ENCODE measurements at regions not wholly inside any gene's neighbourhood (a gene's known extent, or its start where the extent isn't known, plus 50 kb on each side); places are given as distances from the start of the nearest gene placed in this dataset.
A peak's percentile ranks its signal among the peaks of the same experiment; 100 is the strongest.

DNA sequence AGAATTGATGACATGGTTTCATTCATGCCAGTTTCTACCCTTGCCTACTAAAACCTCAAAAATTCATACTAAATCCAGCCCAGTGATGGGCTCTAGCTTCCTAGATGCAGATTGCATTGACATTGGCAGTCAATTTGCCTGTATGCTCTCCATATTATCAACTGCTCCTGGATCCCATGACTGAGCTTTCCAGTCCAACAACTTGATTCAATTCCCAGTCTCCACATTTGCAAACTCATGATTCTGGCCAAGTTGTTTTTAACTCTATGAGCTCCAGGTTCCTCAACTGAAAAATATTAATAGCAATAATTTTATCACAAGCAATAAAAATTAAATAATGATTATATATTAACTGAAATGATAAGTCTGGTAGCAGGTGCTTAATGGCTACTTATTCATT is 51.0 kb upstream of the DSC1 start:
- TF ChIP-seq, protein P1, sequence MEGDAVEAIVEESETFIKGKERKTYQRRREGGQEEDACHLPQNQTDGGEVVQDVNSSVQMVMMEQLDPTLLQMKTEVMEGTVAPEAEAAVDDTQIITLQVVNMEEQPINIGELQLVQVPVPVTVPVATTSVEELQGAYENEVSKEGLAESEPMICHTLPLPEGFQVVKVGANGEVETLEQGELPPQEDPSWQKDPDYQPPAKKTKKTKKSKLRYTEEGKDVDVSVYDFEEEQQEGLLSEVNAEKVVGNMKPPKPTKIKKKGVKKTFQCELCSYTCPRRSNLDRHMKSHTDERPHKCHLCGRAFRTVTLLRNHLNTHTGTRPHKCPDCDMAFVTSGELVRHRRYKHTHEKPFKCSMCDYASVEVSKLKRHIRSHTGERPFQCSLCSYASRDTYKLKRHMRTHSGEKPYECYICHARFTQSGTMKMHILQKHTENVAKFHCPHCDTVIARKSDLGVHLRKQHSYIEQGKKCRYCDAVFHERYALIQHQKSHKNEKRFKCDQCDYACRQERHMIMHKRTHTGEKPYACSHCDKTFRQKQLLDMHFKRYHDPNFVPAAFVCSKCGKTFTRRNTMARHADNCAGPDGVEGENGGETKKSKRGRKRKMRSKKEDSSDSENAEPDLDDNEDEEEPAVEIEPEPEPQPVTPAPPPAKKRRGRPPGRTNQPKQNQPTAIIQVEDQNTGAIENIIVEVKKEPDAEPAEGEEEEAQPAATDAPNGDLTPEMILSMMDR (conservative IDR thresholded peaks at IDR 0.05; ENCODE audit: low read depth, low read length), result no peak

DNA sequence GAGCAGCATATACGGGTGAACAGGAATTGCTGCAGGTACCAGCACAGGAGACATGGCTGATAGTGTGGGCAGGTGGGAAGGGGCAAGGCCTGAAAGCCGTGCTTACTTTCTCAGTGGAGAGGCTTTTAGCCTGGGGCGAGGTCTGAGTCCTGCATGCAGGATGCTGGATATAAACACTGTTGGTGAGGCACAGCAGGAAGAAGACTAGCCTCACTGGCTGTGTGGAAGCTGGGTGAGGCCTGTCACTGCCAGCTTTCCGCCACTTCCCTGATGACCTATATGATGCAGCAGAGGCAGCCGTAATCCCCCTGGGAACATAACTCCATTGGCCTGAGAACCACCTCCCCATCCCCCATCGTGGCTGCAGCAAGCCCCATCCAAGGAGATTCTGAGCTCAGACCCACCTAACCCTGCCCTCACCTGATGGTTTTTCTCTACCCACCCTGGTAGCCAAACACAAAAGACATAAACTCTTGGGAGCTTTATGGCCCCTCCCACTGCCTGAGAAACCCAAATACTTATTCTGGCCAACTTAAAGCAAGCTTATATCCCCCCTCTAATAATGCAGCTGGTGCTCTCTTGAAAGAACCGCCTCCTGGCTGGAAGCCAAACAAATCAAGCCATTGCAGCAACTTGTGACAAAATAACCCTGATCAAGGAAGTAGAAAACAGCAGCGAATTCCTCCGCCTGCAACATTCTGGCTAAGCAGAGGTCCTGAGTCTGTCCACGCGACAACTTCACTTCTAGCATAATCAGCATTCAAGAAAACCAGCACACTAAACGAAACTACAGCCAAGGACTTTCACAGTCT is 54.6 kb upstream of the DSC1 start:
- DNase-seq (ENCODE audit: low read depth), result peak; percentile 96
- TF ChIP-seq, protein P1 (conservative IDR thresholded peaks at IDR 0.05; ENCODE audit: low read depth, low read length), result no peak

More for the DNA sequence above, 51.0 kb upstream of the DSC1 start:
- H3K4me3 ChIP-seq (ENCODE audit: low read length), result no peak overlapping the region
- no peak for DNase-seq (ENCODE audit: low read depth)

DNA sequence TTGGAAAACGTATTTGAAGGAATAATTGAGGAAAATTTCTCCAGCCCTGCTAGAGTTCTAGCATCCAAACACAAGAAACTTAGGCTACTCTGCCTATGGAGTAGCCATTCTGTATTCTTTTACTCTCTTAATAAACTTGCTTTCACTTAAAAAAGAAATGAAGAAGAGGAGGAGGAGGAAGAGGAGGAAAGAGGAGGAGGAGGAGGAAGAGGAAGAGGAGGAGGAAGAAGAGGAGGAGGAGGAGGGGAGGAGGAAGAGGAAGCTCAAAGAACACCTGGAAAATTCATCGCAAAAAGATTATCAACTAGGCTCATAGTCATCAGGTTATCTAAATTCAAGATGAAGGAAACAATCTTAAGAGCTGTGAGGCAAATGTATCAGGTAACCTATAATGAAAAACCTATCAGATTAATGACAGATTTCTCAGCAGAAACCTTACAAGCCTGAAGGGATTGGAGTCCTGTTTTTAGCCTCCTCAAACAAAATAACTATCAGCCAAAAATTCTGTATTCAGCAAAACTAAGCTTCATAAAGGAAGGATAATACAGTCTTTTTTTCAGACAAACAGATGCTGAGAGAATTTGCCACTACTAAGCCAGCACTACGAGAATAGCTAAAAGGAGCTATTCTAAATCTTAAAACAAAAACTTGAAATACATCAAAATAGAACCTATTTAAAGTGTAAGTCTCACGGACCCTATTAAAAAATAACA is 56.2 kb upstream of the DSC1 start:
- no peak for DNase-seq (ENCODE audit: low read depth)
- TF ChIP-seq, protein P1 (conservative IDR thresholded peaks at IDR 0.05; ENCODE audit: low read depth, low read length), result no peak
- H3K4me3 ChIP-seq (ENCODE audit: low read length), result no peak overlapping the region

More for the DNA sequence above, 54.6 kb upstream of the DSC1 start:
- no peak overlapping the region for H3K4me3 ChIP-seq (ENCODE audit: low read length)

DNA sequence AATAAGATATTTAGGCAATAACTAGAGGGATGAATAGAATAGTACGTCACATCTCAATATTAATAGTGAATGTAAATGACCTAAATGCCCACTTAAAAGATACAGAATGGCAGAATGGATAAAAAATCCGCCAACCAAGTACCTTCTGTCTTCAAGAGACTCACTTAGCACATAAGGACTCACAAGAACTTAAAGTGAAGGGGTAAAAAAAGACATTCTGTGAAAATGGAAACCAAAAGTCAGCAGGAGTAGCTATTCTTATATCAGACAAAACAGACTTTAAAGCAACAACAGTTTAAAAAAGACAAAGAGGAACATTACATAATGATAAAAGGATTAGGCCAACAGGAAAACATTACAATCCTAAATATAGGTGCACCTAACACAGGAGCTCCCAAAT is 56.7 kb upstream of the DSC1 start:
- TF ChIP-seq, protein P1 (conservative IDR thresholded peaks at IDR 0.05; ENCODE audit: low read depth, low read length), result no peak
- H3K4me3 ChIP-seq (ENCODE audit: low read length), result no peak overlapping the region
- no peak for DNase-seq (ENCODE audit: low read depth)

DNA sequence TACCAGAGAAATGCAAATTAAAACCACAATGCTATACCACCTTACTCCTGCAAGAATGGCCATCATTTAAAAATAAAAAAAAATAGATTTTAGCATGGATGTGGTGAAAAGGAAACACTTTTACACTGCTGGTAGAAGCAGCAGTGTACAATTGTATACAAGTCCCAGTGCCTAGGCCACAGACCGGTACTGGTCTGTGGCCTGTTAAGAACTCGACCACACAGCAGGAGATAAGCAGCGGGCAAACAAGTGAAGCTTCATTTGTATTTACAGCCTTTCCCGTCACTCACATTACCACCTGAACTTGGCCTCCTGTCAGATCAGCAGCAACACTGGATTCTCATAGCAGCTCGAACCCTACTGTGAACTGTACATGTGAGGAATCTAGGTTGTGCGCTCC is 60.7 kb upstream of the DSC1 start:
- TF ChIP-seq, protein P1 (conservative IDR thresholded peaks at IDR 0.05; ENCODE audit: low read depth, low read length), result no peak
- H3K4me3 ChIP-seq (ENCODE audit: low read length), result no peak overlapping the region
- DNase-seq (ENCODE audit: low read depth), result no peak

DNA sequence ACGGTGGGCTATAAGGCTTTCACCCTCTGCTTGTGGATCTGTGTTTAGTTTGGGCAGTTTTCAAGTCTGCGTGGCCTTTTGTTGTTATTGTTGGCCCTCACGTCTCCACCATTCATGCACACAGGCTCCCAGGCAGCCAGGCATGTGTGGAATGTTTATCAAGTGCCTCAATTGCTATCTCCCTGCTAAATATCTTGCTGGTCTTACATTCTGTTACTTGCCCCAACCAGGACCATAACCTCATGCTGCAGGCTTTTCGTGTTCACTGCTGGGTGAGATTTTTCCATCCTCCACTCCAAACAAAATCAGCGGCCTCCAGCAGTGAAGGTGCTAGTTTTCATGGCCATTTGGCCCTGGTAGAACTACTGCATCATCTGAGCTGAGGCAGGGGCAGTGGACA is 63.0 kb upstream of the DSC1 start:
- peak; percentile 80 for DNase-seq (ENCODE audit: low read depth)
- TF ChIP-seq, protein P1 (conservative IDR thresholded peaks at IDR 0.05; ENCODE audit: low read depth, low read length), result no peak
- H3K4me3 ChIP-seq (ENCODE audit: low read length), result no peak overlapping the region

Data from retinal pigment epithelial cell (primary cell).